Activated B cell treated with CpG ODN at 0.5 μM for 24 hours (primary cell): ENCODE measurements at regions not wholly inside any gene's neighbourhood (a gene's known extent, or its start where the extent isn't known, plus 50 kb on each side); places are given as distances from the start of the nearest gene placed in this dataset.
"Not testable (repeated sequence)": the region's sequence is repeated elsewhere in the genome, so short reads cannot be mapped to it uniquely, and the experiment has no call there.

Experiments used
- ATAC-seq: fragments of 200-7000 bp; cut with Tn5 transposase; one replicate; pipeline ENCODE4 v1.10.0; 2021; ENCODE audit warnings: low read depth, mild to moderate bottlenecking, moderate library complexity
- CTCF ChIA-PET: fragments of 350-600 bp; sonication (Branson Sonifier 250); formaldehyde crosslinking; loops from one replicate; lab custom pipeline; 2021; ENCODE audit warnings: antibody characterized with exemption; lab: Charles Lee
- POLR2A ChIA-PET: fragments of 350-600 bp; sonication (Branson Sonifier 250); formaldehyde crosslinking; loops from one replicate; lab custom pipeline; 2021; ENCODE audit warnings: antibody characterized with exemption; lab: Charles Lee
- DNase-seq: peaks from one replicate; pipeline ENCODE4 v3.0.0; 2022
- H3K27ac Mint-ChIP-seq: one replicate; pipeline ENCODE4 v1.8.0; 2020; ENCODE audit warnings: mixed read lengths
- H3K27me3 Mint-ChIP-seq: one replicate; pipeline ENCODE4 v1.8.0; 2021; ENCODE audit warnings: mixed read lengths
- H3K36me3 Mint-ChIP-seq: one replicate; pipeline ENCODE4 v1.8.0; 2021; ENCODE audit warnings: low read depth, mixed read lengths
- H3K4me1 Mint-ChIP-seq: one replicate; pipeline ENCODE4 v1.8.0; 2021; ENCODE audit warnings: mixed read lengths
- H3K4me3 Mint-ChIP-seq: one replicate; pipeline ENCODE4 v1.8.0; 2020; ENCODE audit warnings: mild to moderate bottlenecking, mixed read lengths
- H3K9me3 Mint-ChIP-seq: one replicate; pipeline ENCODE4 v1.8.0; 2020; ENCODE audit warnings: mixed read lengths
- CTCF ChIP-seq: fragments of 200-600 bp; IDR thresholded peaks from one replicate; pipeline ENCODE4 v1.8.0; 2022; ENCODE audit warnings: antibody characterized with exemption, mild to moderate bottlenecking
- intact Hi-C: fragments of 100-400 bp; cut with micrococcal nuclease; formaldehyde crosslinking; loops from one replicate; pipeline ENCODE4 v1.15.1; 2024

- Mint-ChIP-seq H3K27me3 (no peaks in the 10 kb centered on the region), H3K27ac (no peak overlapping the region), H3K36me3 (no peaks in the 10 kb centered on the region), H3K4me3 (no peak overlapping the region), H3K9me3 (peaks cover 2% of the 10 kb centered on the region), H3K4me1 (no peaks in the 10 kb centered on the region)
- intact Hi-C loops, result no loop called here
- TF ChIP-seq CTCF, result no peak
- ATAC-seq, result no peak
- ChIA-PET CTCF (no interaction called here), POLR2A (no interaction called here)
- DNase-seq, result no peak
These were observed 943.8 kb downstream of the NR2F1-AS1 start for GRCh38 chr5:92637247-92637646.

- no peak overlapping the region for H3K4me3 Mint-ChIP-seq
- no peak overlapping the region for H3K27ac Mint-ChIP-seq
- CTCF ChIA-PET, result no interaction called here
- H3K9me3 Mint-ChIP-seq, result peaks cover 2% of the 10 kb centered on the region
- DNase-seq (no peak), ATAC-seq (no peak)
- H3K36me3 Mint-ChIP-seq, result no peaks in the 10 kb centered on the region
- TF ChIP-seq CTCF, result no peak
- intact Hi-C loops, result no loop called here
- no peaks in the 10 kb centered on the region for H3K27me3 Mint-ChIP-seq
- POLR2A ChIA-PET, result no interaction called here
- H3K4me1 Mint-ChIP-seq, result no peaks in the 10 kb centered on the region
These were observed 946.0 kb downstream of the NR2F1-AS1 start for GRCh38 chr5:92635001-92635461.

DNA sequence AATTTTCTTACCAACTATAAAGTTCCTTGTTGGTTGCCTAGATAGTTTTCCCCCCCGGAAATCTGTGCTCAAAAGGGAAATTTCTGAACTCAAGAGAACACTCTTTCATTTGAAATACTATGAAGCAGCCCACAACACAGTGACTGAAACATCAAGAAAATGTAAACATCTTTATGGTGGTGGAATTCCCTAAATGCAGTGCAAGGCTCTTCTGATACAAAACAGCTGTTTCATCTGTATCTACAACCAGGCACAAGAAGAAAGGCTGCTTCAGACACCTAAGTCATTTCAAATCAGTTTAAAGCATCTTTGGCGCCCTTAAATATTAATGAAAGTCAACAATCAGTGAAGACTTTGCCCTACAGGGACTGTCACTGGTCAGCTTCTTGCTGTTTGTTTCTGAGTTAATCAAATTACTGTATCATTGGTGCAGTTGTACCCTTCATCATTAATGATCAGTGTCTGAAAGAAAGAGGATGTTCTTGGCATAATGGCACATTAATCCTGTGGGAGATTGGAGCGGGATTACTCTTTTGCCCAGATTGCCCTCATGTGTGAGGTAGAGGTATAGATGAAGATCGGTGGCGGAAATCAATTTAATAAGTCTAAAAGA is 947.0 kb downstream of the NR2F1-AS1 start:
- Mint-ChIP-seq H3K9me3 (peaks cover 2% of the 10 kb centered on the region), H3K4me1 (no peaks in the 10 kb centered on the region), H3K27me3 (no peaks in the 10 kb centered on the region), H3K36me3 (no peaks in the 10 kb centered on the region), H3K27ac (no peak overlapping the region), H3K4me3 (no peak overlapping the region)
- POLR2A ChIA-PET, result no interaction called here
- ATAC-seq (no peak), DNase-seq (no peak)
- CTCF ChIA-PET, result no interaction called here
- TF ChIP-seq CTCF, result no peak
- intact Hi-C loops, result no loop called here

DNA sequence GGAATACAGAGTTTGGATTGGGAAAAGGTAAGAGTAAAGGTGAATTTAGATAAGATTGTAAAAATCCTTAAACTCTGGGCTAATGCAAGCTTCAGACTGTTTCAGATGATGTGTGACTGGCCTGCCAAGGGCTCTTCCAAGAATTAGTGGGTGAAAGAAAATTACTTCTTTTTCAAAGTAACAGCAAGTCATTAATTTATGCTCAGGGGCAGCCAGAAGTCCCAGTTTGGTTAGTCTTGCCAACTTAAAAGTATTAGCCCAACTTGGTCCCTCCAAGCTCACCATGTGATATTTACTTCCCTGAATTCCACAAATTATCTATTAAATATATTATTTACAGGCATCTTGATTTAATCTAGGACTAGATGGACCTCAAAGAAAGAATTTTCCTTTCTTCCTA is 947.8 kb downstream of the NR2F1-AS1 start:
- DNase-seq (no peak), ATAC-seq (no peak)
- CTCF ChIA-PET, result no interaction called here
- POLR2A ChIA-PET, result no interaction called here
- peaks cover 2% of the 10 kb centered on the region for H3K9me3 Mint-ChIP-seq
- H3K4me1 Mint-ChIP-seq, result no peaks in the 10 kb centered on the region
- H3K27ac Mint-ChIP-seq, result no peak overlapping the region
- H3K36me3 Mint-ChIP-seq, result no peaks in the 10 kb centered on the region
- intact Hi-C loops, result no loop called here
- H3K4me3 Mint-ChIP-seq, result no peak overlapping the region
- TF ChIP-seq CTCF, result no peak
- no peaks in the 10 kb centered on the region for H3K27me3 Mint-ChIP-seq

GRCh38 chr5:92631237-92631701 is 949.8 kb downstream of the NR2F1-AS1 start:
- POLR2A ChIA-PET, H3K27me3 Mint-ChIP-seq, DNase-seq, H3K9me3 Mint-ChIP-seq, H3K4me3 Mint-ChIP-seq, CTCF ChIA-PET, H3K27ac Mint-ChIP-seq, H3K36me3 Mint-ChIP-seq, ATAC-seq, H3K4me1 Mint-ChIP-seq, intact Hi-C loops: not testable (repeated sequence)

DNA sequence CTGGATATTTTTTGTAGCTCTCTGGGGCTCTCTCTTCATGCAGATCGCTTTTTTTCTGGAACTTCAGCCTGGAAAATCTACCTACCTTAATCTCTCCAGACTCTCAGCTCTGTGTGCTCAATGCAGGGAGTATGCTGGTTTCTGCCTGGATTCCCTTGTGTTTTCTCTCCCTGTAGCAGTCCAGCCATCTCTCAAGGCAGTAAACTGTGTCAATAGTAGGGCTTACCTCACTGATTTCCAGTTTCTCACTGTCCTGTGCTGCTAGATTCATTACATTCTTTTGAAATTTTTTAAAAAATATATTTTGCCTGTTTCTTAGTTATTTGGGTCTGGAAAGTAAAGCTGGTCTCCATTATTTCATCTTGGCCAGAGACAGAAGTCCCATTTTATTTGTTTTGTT is 951.4 kb downstream of the NR2F1-AS1 start:
- CTCF ChIA-PET, result no interaction called here
- no peak for ATAC-seq
- no peaks in the 10 kb centered on the region for H3K4me1 Mint-ChIP-seq
- DNase-seq, result no peak
- H3K36me3 Mint-ChIP-seq, result no peaks in the 10 kb centered on the region
- POLR2A ChIA-PET, result no interaction called here
- no peak overlapping the region for H3K4me3 Mint-ChIP-seq
- no peaks in the 10 kb centered on the region for H3K27me3 Mint-ChIP-seq
- no peak overlapping the region for H3K27ac Mint-ChIP-seq
- H3K9me3 Mint-ChIP-seq, result peaks cover 2% of the 10 kb centered on the region
- intact Hi-C loops, result no loop called here
- no peak for TF ChIP-seq CTCF
